HuH-7 (cell line): ENCODE measurements at regions not wholly inside any gene's neighbourhood (a gene's known extent, or its start where the extent isn't known, plus 50 kb on each side); places are given as distances from the start of the nearest gene placed in this dataset.

Source experiments
- DNase-seq: peaks from one replicate; pipeline ENCODE4 v3.0.0; 2011; ENCODE audit warnings: low spot score

DNA sequence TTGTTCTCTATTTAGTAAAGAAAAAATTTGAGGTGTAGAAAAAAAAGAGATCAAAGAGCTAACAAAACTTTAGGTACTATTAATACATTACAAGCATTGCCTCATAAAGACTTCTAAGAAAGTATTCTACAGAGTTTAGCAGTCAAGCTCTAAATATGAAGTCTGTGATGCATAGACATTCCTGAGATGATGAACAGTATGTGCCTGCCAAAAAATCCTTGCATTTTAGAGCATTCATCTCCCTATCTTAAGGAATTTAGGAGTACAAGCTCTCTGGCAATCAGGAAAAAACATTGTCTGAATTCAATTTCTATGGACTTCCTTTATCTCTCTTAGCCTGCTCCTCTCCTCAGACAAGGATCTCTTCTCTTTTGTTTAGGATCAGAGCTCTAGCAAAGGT lies 202.6 kb upstream of the LRFN5 start:
- DNase-seq: no peak

- DNase-seq: no peak
Measured at GRCh38 chr14:41403360-41403759, 203.3 kb upstream of the LRFN5 start.

GRCh38 chr14:41397926-41398325 lies 208.8 kb upstream of the LRFN5 start:
- DNase-seq: no peak

DNA sequence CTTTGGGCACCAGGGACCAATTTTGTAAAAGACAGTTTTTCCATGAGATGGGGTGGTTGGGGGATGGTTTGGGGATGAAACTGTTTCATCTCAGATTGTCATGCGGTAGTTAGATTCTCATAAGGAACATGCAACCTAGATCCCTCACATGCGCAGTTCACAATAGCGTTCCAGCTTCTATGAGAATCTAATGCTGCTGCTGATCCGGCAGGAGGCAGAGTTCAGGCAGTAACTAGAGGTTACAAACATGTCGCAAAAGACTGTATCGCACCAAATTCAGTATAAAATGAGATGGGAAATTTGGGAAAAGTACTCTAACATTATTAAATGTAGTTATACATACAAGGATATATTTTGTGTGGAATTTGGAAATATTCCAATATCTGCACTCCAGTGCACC lies 213.2 kb upstream of the LRFN5 start:
- no peak for DNase-seq

DNA sequence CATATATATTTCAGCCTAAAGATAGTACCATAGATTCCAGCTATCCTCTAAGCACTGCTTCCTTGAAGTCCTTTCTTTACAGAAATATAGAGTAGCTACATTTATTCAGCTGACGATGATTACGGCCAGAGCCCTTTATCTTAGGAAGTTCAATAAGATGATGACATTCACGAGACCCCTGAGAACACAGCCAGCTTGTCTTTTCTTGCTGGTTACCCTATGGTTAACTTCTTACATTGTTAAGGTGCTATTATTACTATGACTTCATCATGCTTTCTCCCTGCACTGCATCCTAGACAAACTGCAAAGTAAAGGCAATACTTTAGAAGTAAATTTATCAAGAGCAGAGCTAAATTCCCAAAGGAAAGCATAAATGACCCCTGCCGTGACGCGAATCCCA lies 214.4 kb upstream of the LRFN5 start:
- no peak for DNase-seq

GRCh38 chr14:41389355-41389754 lies 217.3 kb upstream of the LRFN5 start:
- DNase-seq: no peak

DNA sequence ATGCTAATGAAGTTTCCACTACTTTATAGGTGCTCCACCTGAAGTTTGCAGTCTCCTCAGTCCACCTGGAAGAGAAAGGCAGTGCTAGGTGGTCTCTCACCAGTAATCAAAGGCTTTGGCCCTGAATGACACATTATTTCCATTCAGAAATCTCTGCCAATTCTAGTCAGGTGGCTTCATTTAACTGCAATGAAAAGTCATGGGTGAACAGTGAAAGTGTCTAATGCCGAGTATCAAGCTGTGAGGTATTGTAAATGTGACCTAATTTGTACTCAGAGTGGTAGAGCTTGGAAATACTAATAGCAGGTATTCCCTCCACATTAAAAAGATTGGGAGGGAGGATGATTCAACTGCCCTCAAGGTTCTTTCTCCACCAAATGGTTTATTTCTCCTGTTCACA lies 220.9 kb upstream of the LRFN5 start:
- no peak for DNase-seq

GRCh38 chr14:41380017-41380416 lies 226.7 kb upstream of the LRFN5 start:
- DNase-seq: no peak

- DNase-seq: no peak
Measured at GRCh38 chr14:41378526-41378925, 228.2 kb upstream of the LRFN5 start.

- no peak for DNase-seq
Measured at GRCh38 chr14:41377932-41378331, 228.7 kb upstream of the LRFN5 start.

- DNase-seq: no peak
Measured at GRCh38 chr14:41374092-41374491, 232.6 kb upstream of the LRFN5 start.

DNA sequence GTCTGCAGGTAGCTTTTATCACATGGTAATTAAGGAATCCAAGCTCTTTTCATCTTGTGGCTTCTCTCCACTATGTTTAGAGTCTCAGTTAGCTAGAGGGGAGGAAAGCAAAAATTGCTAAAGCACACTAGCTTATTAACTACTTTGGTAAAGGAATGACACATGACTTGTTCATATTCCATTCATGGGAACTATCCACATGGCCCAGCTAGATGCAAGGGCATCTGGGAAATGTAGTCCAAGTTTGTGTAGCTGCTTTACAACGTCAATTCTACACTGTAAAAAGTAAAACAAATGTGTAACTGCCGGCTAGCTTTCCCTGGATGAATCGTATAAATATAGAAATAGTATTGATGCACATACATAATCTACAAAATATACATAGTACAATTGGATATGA lies 244.5 kb upstream of the LRFN5 start:
- DNase-seq: no peak

DNA sequence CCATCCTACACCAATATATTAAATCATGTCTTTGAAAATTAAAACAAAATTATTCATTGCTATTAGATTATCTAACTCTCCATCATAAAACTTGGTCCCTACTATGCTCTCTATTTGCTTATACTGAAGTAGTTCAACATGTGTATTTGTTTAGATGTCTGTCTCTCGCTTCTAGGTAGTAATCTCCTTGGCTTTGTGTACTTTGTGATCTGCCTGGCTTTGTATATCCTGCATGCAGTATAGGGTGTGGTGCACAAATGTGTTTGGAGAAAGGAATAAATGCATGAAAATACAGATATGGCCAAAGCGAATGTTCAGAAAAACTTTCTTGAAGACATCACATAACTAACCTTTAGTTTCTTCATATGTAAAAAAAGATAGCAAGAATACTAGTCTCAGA lies 246.6 kb upstream of the LRFN5 start:
- no peak for DNase-seq

DNA sequence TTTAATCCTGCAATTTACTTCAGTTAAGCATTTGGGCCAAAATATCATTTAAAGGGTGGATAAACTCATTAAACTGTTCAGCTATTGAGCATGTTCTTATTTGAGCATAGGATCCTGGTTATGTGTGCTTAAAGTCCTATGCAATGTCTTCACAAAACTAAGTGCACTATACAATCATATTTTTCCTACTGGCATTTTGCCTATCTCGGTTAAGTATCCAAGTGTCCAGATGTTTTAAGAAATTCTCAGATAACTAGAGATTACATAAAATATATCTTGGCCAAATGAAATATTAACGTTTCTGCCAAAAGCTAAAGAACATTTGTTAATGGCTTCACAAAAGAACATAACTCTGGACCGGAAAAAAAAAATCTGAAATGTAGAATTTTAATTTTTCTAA lies 250.8 kb upstream of the LRFN5 start:
- no peak for DNase-seq

DNA sequence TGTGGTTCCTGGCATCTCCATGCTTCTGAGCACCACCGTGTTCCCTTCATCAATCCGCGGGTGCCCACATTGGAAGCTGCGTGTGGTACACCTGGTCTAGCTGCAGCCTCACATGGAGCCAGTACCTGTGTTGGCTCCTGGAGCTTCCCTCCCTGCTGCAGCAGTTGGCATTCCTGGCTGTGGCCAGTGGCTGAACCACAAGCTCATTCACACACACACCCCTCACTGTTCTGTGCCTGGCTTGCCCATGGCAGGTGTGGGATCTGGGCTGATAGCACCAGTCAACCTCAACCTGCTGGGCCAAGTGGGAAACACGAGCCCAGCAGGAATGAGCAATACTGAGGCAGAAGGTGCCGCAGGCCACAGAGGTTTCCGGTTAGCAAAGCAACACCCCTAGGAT lies 256.2 kb upstream of the LRFN5 start:
- DNase-seq: no peak

DNA sequence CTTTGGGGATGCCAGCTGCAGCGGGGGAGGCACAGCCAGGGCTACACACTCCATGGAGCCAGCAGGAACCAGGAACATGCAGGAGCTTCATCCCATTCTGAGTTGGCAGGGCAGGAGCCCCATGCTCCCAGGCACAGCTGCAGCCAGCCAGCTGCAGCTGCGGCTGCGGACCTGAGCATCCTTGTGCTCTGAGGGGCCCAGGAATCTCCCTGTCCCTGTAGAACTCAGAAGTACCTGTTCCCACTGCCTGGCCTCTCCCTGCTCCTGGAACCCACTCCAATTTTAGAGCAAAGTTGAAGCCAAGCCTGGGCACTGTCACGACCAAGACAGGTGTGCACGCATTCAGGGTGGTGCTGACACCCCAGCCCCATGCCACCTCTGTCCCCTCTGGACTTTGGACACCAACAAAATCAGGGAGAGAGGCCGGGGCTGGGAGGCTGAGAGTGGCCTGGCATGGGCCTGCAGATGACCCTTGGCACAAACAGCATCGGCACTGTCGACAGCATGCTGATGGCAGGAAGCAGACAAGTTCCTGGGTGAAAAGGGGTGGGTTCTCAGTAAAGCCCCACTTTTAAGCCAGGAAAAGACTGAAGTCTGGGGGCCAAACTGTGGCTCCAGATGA lies 257.3 kb upstream of the LRFN5 start:
- no peak for DNase-seq

DNA sequence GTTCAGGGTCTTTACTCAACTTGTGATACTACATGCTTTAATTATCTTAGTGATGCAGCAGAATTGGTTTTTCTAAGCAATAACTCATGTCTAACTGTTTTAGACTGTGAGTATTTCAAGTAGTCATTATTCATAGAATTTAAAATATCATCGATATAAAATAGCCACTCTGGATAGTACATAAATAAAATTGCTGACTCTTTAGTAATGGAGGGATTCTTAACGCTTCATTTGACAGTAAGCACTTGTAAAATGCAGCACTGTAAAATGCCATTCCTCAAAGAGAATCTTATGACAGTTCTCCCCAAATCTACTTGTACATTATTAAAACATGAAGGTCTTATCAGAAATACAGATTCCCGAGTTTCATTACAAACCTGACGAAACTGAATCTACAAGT lies 262.8 kb upstream of the LRFN5 start:
- DNase-seq: no peak

GRCh38 chr14:41313196-41313595 lies 293.5 kb upstream of the LRFN5 start:
- DNase-seq: no peak

- DNase-seq: no peak
Measured at GRCh38 chr14:41303506-41303905, 303.2 kb upstream of the LRFN5 start.

GRCh38 chr14:41302776-41303175 lies 303.9 kb upstream of the LRFN5 start:
- DNase-seq: no peak

GRCh38 chr14:41299924-41300323 lies 306.8 kb upstream of the LRFN5 start:
- DNase-seq: no peak

GRCh38 chr14:41298328-41298690 lies 308.4 kb upstream of the LRFN5 start:
- no peak for DNase-seq

DNA sequence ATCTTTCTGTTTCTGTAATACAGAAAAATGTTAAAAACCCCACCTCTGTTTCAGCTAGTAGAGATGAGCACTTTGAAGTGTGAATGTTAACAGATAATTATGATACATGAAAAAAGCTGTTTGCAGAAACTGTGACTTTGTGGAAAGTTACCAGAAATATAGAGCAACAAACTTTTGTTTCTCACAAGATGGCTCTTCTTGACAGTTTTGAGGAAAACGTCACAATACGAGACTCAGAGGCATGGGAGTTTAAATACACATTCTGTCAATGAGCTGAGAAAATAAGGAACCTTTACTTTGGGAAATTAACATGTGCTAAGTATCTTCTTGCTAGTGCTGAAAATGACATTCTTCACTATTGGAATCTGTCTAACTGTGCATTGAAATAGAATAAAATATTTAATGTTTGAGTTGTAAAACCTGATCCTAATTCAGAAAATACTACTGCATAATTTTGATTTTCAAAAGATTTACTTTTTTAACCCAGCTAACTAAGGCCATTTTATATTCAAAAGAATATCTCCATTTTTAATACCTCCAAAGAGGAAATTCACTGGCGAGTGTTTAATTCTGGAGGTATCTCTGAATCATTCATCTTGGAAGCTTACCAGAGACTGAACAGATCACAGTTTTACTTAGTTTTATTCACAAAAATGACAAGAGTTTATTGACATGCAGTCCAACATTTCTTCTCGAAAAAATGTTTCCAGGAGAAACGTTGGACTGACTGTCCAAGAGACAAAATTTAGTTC lies 308.9 kb upstream of the LRFN5 start:
- DNase-seq: no peak

DNA sequence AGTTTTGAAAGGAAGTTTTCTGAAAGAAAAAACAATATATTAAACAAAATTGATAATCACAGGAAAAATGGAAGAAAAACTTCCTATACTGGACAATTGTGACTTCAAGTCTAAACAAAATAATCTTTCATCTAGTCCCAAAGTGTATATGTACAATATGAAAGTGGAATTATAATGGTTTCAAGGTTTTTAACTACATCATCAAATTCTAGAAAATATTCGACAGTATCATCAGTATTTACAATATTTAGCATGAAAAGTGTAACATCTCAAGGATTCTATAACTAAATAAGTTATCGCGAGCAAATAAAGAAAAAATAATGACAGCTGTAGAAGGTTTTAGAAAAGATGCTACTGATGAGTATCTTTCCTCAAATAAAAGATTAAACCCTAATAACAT lies 310.9 kb upstream of the LRFN5 start:
- no peak for DNase-seq
